ENCODE measurements at regions not wholly inside any gene's neighbourhood (a gene's known extent, or its start where the extent isn't known, plus 50 kb on each side); places are given as distances from the start of the nearest gene placed in this dataset.

GRCh38 chr2:174656035-174656434 is 58.4 kb upstream of the WIPF1 start:
- no peak for DNase-seq (ENCODE audit: low spot score)
- no peak for ATAC-seq (ENCODE audit: low FRiP score)
- TF ChIP-seq CTCF (IDR thresholded peaks at IDR 0.05) = no peak

GRCh38 chr2:174654419-174654941 is 56.9 kb upstream of the WIPF1 start:
- DNase-seq (ENCODE audit: low spot score) = no peak
- ATAC-seq (ENCODE audit: low FRiP score) = no peak
- no peak for TF ChIP-seq CTCF (IDR thresholded peaks at IDR 0.05)

- ATAC-seq (ENCODE audit: low FRiP score) = no peak
- no peak for TF ChIP-seq CTCF (IDR thresholded peaks at IDR 0.05)
- DNase-seq (ENCODE audit: low spot score) = no peak
These were observed 51.3 kb upstream of the WIPF1 start for GRCh38 chr2:174648896-174649295.
